Lower leg skin (tissue), 3 donors: ENCODE measurements at regions not wholly inside any gene's neighbourhood (a gene's known extent, or its start where the extent isn't known, plus 50 kb on each side); places are given as distances from the start of the nearest gene placed in this dataset.

Source experiments
- CTCF ChIP-seq, 3 donors: fragments of 450-650 bp; IDR thresholded peaks; one replicate each; pipeline ENCODE4 v1.5.1; 2016; ENCODE audit warnings: antibody characterized with exemption in 3 of 3, mild to moderate bottlenecking in 3 of 3, moderate library complexity in 2 of 3
- POLR2A ChIP-seq, 2 donors: fragments of 450-650 bp; IDR thresholded peaks; one replicate each; pipeline ENCODE4 v1.6.1; 2016 to 2017; ENCODE audit warnings: antibody characterized with exemption in 2 of 2, mild to moderate bottlenecking in 1 of 2, moderate library complexity in 1 of 2

DNA sequence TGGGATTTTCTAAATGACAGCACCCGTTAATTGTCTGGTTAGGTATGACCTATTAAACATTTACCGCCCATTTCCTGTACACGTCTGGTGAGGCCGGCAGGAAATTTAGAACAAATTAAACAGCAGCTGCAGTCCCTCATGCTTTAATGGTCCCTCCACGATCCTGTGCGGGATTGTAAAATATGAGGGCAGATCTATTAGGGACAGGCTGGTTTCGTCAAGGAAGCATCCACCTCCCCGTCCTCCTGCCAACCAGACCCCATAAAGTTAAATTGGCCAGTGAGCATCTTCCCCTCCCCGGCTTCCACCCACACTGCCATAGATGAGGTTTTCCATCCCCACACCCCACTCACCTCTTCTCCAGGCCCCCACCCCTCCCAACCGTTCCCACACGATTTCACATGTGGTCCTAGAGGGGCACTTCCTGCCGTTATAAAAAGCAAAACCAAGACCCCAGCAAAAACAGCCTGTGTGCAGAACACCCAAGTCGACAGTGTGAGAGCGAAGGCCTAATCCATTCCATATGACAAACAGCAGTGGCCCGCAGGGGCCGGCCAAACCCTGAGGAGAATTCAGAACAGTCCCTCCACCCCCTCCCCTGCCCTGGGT, 331.9 kb downstream of the FOXL1 start:
- no peak for TF ChIP-seq CTCF (IDR thresholded peaks at IDR 0.05)
- no peak for TF ChIP-seq POLR2A (IDR thresholded peaks at IDR 0.05)
